CD14-positive monocyte (primary cell): ENCODE measurements at regions not wholly inside any gene's neighbourhood (a gene's known extent, or its start where the extent isn't known, plus 50 kb on each side); places are given as distances from the start of the nearest gene placed in this dataset.
A peak's percentile ranks its signal among the peaks of the same experiment; 100 is the strongest.

Experiments
- DNase-seq, 3 donors: peaks; one replicate each; pipeline ENCODE4 v3.0.0-alpha.2; 2011 to 2022
- H2AFZ ChIP-seq: 2 replicates; pipeline ENCODE4 v1.6.0; 2012; ENCODE audit warnings: mild to moderate bottlenecking, low read depth, low read length, inconsistent platforms; ENCODE audit not compliant: insufficient read depth, poor library complexity, severe bottlenecking
- H3K27ac ChIP-seq, 2 donors: 1 replicate in 1 of 2; 2 replicates in 1 of 2; pipeline ENCODE4 v1.5.1; 2012 to 2013; ENCODE audit warnings: low read length in 2 of 2, control low read depth in 1 of 2, inconsistent platforms in 1 of 2, low read depth in 1 of 2, mild to moderate bottlenecking in 1 of 2
- H3K27me3 ChIP-seq, 2 donors: one replicate each; pipeline versions ENCODE4 v1.6.0 to v1.6.1; 2011 to 2013; ENCODE audit warnings: low read length in 2 of 2; ENCODE audit not compliant: control insufficient read depth in 2 of 2, insufficient read depth in 2 of 2
- H3K36me3 ChIP-seq, 2 donors: replicated peaks in 1 of 2; 1 replicate in 1 of 2; 2 replicates in 1 of 2; pipeline versions ENCODE4 v1.5.1 to v1.6.1; 2012 to 2013; ENCODE audit warnings: low read length in 2 of 2, control low read depth in 1 of 2, inconsistent platforms in 1 of 2, mild to moderate bottlenecking in 1 of 2; ENCODE audit not compliant: insufficient read depth in 2 of 2, control insufficient read depth in 1 of 2
- H3K4me1 ChIP-seq, 2 donors: 1 replicate in 1 of 2; 2 replicates in 1 of 2; pipeline versions ENCODE4 v1.5.1 to v1.6.1; 2012 to 2013; ENCODE audit warnings: low read length in 2 of 2, control low read depth in 1 of 2, inconsistent platforms in 1 of 2, mild to moderate bottlenecking in 1 of 2, moderate library complexity in 1 of 2; ENCODE audit not compliant: insufficient read depth in 2 of 2, control insufficient read depth in 1 of 2
- H3K4me2 ChIP-seq: replicated peaks from 2 replicates; pipeline ENCODE3; 2012; ENCODE audit warnings: low read length, moderate library complexity, mild to moderate bottlenecking; ENCODE audit not compliant: poor library complexity, severe bottlenecking; ENCODE audit errors: extremely low read depth
- H3K4me3 ChIP-seq, 3 experiments: fragments of 200-600 bp in 1 of 3; sonication (generic) in 1 of 3; replicated peaks in 1 of 3; 1 replicate in 2 of 3; 2 replicates in 1 of 3; pipeline ENCODE4 v1.5.1; 2011 to 2013; ENCODE audit warnings: low read length in 3 of 3, mild to moderate bottlenecking in 3 of 3, control low read depth in 2 of 3, low read depth in 2 of 3, inconsistent platforms in 1 of 3, moderate library complexity in 1 of 3
- H3K79me2 ChIP-seq: 2 replicates; pipeline ENCODE4 v1.6.0; 2012; ENCODE audit warnings: mild to moderate bottlenecking, control low read depth, inconsistent platforms, low read length, moderate library complexity; ENCODE audit not compliant: insufficient read depth
- H3K9ac ChIP-seq: 2 replicates; pipeline ENCODE4 v1.6.0; 2017; ENCODE audit warnings: low read length, mild to moderate bottlenecking; ENCODE audit not compliant: insufficient read depth, poor library complexity, severe bottlenecking
- H3K9me3 ChIP-seq, 2 donors: replicated peaks in 1 of 2; 1 replicate in 1 of 2; 2 replicates in 1 of 2; pipeline versions ENCODE4 v1.5.1 to v1.6.1; 2012 to 2013; ENCODE audit warnings: low read length in 2 of 2, control low read depth in 1 of 2; ENCODE audit not compliant: control insufficient read depth in 1 of 2, insufficient read depth in 1 of 2
- H4K20me1 ChIP-seq: 2 replicates; pipeline ENCODE4 v1.6.0; 2012; ENCODE audit warnings: mild to moderate bottlenecking, low read length, control low read depth, moderate library complexity; ENCODE audit not compliant: insufficient read depth
- H3K27ac Mint-ChIP-seq, 7 donors: one replicate each; pipeline ENCODE4 v1.8.0; 2020; ENCODE audit warnings: mild to moderate bottlenecking in 7 of 7, mixed read lengths in 7 of 7, moderate library complexity in 6 of 7, inconsistent platforms in 2 of 7
- H3K27me3 Mint-ChIP-seq, 3 donors: one replicate each; pipeline ENCODE4 v1.8.0; 2021 to 2022; ENCODE audit warnings: low read depth in 3 of 3, mild to moderate bottlenecking in 3 of 3, mixed read lengths in 3 of 3, moderate library complexity in 3 of 3, inconsistent platforms in 1 of 3
- H3K36me3 Mint-ChIP-seq, 2 donors: one replicate each; pipeline ENCODE4 v1.8.0; 2020; ENCODE audit warnings: mixed read lengths in 2 of 2, inconsistent platforms in 1 of 2, mild to moderate bottlenecking in 1 of 2
- H3K4me1 Mint-ChIP-seq: one replicate; pipeline ENCODE4 v1.8.0; 2020; ENCODE audit warnings: mild to moderate bottlenecking, mixed read lengths
- H3K4me3 Mint-ChIP-seq, 2 donors: one replicate each; pipeline ENCODE4 v1.8.0; 2020; ENCODE audit warnings: mild to moderate bottlenecking in 2 of 2, mixed read lengths in 2 of 2, moderate library complexity in 1 of 2
- H3K9me3 Mint-ChIP-seq, 7 donors: one replicate each; pipeline ENCODE4 v1.8.0; 2020 to 2022; ENCODE audit warnings: mixed read lengths in 7 of 7, mild to moderate bottlenecking in 6 of 7, moderate library complexity in 6 of 7, inconsistent platforms in 2 of 7
- WGBS: methylation state at CpG from one replicate; pipeline ENCODE4 v1.1.5; 2013; ENCODE audit warnings: missing lambda C conversion rate; ENCODE audit not compliant: insufficient coverage; 5-methylcytosine and 5-hydroxymethylcytosine counted together
- intact Hi-C, 2 donors: fragments of 100-400 bp; cut with micrococcal nuclease; formaldehyde crosslinking; loops; one replicate each; pipeline versions ENCODE4 v1.15.0 to v1.15.1; 2023
- TF ChIP-seq, protein P1 (sequence below): fragments of 200-600 bp; IDR thresholded peaks from one replicate; pipeline ENCODE4 v1.8.0; 2022; ENCODE audit warnings: antibody characterized with exemption, mild to moderate bottlenecking

DNA sequence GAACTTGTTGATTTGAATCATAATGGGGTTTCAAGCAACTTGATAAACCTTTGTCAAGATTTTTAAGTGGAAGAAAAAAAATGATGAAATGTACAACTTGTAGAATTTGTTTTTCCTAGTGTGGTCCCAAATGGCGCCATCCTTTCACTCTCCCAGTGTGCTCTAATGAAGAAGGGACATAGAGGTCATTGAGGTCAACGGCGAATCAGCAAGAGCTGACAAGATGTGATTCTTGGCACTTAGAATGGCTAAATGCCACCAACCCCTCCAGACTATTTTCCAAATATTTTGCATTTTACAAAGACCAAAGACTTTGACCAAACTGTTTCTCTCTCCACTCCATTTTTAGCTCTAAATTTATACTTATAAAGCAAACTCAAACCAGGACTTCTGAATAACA, 320.2 kb upstream of the MME start:
- no peak overlapping the region for H3K4me2 ChIP-seq
- no peaks in the 10 kb centered on the region for H4K20me1 ChIP-seq
- H3K79me2 ChIP-seq: no peaks in the 10 kb centered on the region
- H2AFZ ChIP-seq: no peak overlapping the region
- no peak for DNase-seq
- H3K36me3 ChIP-seq: no peaks in the 10 kb centered on the region
- Mint-ChIP-seq H3K4me1 (no peaks in the 10 kb centered on the region), H3K4me3 (no peak overlapping the region), H3K36me3 (no peaks in the 10 kb centered on the region), H3K9me3 (peaks cover 0 to 2% (median 0%) of the 10 kb centered on the region in 7 donors), H3K27me3 (no peaks in the 10 kb centered on the region), H3K27ac (no peak overlapping the region)
- H3K27ac ChIP-seq: no peak overlapping the region
- H3K4me3 ChIP-seq: no peak overlapping the region
- no CpG with 5 or more reads among the region's 3 CpGs for WGBS
- no peaks in the 10 kb centered on the region for H3K27me3 ChIP-seq
- H3K4me1 ChIP-seq: no peaks in the 10 kb centered on the region
- intact Hi-C loops: no loop called here
- TF ChIP-seq, protein P1, sequence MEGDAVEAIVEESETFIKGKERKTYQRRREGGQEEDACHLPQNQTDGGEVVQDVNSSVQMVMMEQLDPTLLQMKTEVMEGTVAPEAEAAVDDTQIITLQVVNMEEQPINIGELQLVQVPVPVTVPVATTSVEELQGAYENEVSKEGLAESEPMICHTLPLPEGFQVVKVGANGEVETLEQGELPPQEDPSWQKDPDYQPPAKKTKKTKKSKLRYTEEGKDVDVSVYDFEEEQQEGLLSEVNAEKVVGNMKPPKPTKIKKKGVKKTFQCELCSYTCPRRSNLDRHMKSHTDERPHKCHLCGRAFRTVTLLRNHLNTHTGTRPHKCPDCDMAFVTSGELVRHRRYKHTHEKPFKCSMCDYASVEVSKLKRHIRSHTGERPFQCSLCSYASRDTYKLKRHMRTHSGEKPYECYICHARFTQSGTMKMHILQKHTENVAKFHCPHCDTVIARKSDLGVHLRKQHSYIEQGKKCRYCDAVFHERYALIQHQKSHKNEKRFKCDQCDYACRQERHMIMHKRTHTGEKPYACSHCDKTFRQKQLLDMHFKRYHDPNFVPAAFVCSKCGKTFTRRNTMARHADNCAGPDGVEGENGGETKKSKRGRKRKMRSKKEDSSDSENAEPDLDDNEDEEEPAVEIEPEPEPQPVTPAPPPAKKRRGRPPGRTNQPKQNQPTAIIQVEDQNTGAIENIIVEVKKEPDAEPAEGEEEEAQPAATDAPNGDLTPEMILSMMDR: no peak
- no peak overlapping the region for H3K9ac ChIP-seq
- H3K9me3 ChIP-seq: no peaks in the 10 kb centered on the region

DNA sequence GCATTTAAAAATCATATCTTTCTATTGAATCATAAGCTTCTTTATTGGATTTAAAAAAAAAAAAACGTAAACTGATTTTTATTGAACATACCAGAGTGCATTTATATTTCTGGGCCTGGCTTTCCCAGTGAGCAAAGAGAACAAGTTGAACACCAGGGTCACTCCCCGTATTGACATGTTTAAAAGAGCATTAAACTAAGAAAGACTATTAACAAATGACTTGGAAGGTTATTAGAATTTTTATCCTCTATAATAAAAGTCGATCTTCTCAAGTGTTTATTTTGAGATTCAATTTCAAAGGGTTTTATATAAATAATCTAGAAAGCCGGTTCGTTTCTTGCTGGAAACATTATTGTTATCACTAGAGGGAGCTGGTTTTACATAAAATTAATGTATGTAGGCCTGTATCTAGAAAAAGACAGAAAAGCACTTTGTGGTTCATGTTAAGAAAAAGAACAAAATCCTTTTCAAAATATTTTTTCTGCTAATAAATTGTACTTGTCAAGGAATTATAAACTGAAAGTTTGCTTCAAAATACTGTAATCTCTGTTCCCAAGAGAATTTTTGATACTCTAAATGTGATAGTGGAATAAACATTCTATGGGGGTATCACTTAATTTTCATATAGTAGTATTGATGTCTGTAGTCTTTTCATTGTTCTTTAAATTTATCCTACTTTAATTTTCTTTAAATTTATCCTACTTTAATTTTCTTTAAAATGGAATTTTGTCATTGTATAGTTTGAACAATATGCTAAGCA, 321.8 kb upstream of the MME start:
- no peak overlapping the region for H3K27ac Mint-ChIP-seq
- Histone ChIP-seq H2AFZ (no peak overlapping the region), H3K9ac (no peak overlapping the region), H3K36me3 (no peaks in the 10 kb centered on the region), H3K4me3 (no peak overlapping the region), H4K20me1 (no peaks in the 10 kb centered on the region), H3K79me2 (no peaks in the 10 kb centered on the region), H3K9me3 (no peaks in the 10 kb centered on the region), H3K4me2 (no peak overlapping the region), H3K27ac (no peak overlapping the region), H3K4me1 (no peaks in the 10 kb centered on the region), H3K27me3 (no peaks in the 10 kb centered on the region)
- peak in 1 of 3 donors; percentile 40 for DNase-seq
- no peaks in the 10 kb centered on the region for H3K27me3 Mint-ChIP-seq
- peaks cover 0 to 2% (median 0%) of the 10 kb centered on the region in 7 donors for H3K9me3 Mint-ChIP-seq
- H3K4me3 Mint-ChIP-seq: no peak overlapping the region
- TF ChIP-seq, protein P1: peak; percentile 76
- no CpG with 5 or more reads among the region's 5 CpGs for WGBS
- H3K4me1 Mint-ChIP-seq: no peaks in the 10 kb centered on the region
- H3K36me3 Mint-ChIP-seq: no peaks in the 10 kb centered on the region
- intact Hi-C loops: no loop called here
